GM19238 (cell line): ENCODE measurements at regions not wholly inside any gene's neighbourhood (a gene's known extent, or its start where the extent isn't known, plus 50 kb on each side); places are given as distances from the start of the nearest gene placed in this dataset.
"Not testable (repeated sequence)": the region's sequence is repeated elsewhere in the genome, so short reads cannot be mapped to it uniquely, and the experiment has no call there.

Experiments
- DNase-seq: peaks from one replicate; pipeline ENCODE4 v3.0.0; 2011; ENCODE audit warnings: low spot score; ENCODE audit not compliant: insufficient read length

- not testable (repeated sequence) for DNase-seq
Observed at GRCh38 chr4:135447598-135447997, 1246.0 kb upstream of the PABPC4L start.

DNA sequence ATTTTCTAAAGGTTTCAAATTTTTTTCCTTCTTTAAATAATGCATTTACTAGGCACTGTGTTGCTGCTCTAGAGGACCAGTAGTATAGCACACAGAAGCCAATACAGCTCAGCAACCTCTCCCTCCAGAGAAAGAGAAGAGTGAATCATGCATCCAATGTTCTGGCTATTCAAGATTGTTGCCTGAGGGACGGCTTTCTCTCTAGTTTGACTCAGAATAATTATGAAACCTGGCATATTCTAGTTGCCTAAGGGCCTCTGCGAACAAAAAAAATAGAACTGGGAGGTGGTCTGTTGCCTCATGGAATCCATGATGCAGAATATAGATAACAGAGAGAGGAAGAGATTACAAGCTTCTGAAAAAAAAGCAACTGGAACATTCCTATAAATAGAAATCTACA, 1233.3 kb upstream of the PABPC4L start:
- DNase-seq = no peak

DNA sequence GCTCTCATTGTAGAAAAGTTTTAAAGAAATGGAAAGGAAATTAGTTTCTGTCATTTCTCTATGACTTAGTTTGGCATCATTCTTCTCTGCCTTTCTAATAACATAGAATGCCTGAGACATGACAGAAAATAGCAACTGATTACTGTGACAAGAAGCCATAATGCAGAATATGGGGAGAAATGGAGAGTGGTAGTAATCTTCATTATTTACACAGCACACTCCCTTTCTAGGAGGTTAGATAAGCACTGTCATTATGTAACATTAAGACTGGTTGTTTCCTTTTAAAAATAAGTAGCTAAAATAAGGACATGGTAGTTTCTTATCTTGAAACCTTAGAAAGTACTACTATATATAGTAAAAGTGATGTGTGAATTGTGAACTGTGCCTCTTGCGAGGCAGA, 1227.9 kb upstream of the PABPC4L start:
- no peak for DNase-seq

DNA sequence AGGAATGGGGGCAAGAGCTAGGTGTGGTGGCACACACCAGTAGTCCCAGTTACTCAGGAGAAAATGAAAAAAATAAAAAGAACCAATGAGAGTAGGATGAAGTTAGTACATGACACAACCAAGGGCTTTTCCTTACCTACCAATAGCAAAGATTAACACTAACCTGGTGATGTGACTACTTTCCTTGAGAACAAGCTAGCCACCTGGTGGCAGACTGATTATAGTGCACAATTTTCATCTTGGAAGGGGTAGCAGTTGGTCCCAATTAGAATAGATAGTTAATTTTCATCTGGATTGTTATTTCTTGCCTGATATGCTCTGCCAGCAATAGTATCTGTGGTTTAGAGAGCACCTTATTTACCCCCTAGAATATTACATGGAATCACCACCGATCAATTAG, 1216.8 kb upstream of the PABPC4L start:
- DNase-seq = peak; percentile 0

DNA sequence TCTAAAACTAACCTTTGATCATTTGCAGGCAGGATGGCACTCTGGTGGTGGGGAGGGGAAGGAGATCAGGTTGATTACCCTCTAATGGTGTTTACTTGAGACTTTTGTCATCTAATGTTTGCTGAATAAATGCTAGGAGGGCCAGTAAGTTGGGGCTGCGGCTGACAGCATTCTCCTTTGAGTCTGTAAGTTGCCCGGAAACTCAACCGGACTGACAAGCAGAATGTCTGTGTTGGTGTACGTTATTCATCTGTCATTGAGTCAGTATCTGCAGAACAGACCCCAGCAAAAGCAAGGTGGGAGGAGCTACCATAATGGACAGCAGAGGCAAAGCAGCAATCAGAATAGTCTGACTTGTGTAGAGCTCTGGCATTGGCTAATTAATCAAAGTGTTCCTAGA, 1210.6 kb upstream of the PABPC4L start:
- no peak for DNase-seq

- no peak for DNase-seq
Observed at GRCh38 chr4:135411251-135411650, 1209.7 kb upstream of the PABPC4L start.

- DNase-seq = not testable (repeated sequence)
Observed at GRCh38 chr4:135409261-135409660, 1207.7 kb upstream of the PABPC4L start.

DNA sequence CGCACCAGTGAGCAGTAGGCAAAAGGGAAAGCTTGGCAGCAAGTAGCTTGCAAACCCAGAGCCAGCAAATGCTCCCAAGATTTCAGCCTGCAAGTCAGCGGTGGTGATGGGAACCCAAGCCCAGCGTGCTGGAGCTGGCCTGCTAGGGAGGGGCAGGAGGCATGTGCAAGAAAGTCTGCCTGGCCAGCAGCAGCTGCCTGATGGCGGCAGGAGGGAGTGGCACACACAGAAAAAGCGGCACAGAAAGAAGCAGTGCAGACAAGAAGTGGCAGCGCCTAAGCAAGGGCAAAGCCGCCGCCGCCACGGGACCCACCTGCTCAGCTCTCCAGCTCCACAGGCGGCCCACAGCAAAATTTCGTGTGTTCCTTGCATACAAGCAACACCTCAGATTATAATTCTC, 1206.5 kb upstream of the PABPC4L start:
- no peak for DNase-seq

- DNase-seq = not testable (repeated sequence)
Observed at GRCh38 chr4:135406597-135406996, 1205.0 kb upstream of the PABPC4L start.

DNA sequence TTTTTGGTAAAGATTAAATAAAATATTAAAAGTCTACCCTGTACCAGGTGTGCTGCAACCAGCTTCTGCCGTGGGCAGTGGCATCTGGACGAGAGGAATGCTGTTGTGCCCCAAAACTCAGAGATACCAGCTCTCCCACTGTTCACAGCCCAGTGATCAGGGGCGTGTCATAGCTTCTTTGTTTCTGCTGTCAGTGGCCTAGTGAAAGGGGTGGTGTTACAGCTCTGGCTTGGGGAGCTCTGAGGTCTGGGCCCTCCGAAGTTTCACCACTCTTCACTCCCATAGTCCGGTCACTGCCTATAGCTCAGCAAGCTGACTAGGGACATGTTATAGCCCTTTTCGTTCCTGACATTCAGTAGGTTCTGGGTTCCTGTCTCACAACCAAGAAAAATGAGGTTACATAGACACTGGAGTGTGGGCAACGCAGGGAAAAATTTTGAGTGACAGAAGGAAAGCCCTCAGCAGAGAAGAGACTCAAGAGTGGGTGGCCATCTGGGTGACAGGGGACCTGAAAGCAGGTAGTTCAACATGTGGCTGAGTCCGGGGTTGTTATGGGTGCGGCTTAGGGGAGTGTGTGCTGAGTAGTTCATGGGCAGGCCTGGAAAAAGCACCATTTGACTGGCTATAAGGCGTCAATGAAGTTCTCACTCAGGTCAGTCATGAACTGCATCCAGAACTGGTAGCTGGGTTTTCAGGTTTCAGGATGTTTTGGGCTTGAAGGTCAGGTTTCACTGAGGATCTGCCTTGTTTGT, 1184.4 kb upstream of the PABPC4L start:
- DNase-seq = no peak

DNA sequence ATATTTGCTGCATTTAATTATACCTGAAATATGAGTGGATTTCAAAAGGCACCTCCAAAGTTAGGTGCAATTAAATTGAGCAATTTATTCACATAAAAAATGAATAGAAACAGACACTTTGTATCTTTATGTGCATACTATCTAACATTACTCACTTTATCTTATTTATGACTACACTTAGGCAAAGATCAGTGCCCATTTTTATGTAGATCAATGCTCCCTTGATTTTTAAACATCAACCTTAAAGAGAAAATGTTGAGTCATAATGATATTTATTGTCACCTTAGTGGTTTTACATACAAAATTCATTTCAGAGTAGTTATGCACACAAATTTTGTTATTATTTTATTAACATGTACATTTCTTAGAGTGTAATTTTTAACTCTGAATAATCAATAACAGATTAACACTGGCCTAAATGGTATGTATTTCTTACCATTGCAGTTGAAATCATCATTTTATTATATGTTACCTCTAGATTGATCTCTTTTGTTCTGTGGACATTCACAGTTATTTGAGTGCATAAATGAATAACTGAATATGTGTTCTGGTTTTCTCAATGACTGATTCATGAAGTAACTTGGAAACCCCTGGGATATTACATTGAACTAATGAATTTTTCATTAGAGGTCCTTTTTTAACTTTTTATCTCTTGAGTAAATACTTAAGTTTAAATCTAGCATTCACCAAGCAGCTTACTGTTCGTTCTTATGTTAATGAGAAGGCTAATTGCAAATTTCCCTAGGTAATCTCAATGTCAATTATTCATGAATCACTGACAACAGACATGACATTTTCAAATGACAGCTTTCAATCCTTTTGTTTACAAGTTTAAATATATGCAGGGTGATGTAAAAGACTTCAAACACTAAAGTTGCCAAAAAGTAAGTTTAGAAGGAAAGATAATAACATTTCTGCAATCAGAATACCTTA, 1182.0 kb upstream of the PABPC4L start:
- no peak for DNase-seq

DNA sequence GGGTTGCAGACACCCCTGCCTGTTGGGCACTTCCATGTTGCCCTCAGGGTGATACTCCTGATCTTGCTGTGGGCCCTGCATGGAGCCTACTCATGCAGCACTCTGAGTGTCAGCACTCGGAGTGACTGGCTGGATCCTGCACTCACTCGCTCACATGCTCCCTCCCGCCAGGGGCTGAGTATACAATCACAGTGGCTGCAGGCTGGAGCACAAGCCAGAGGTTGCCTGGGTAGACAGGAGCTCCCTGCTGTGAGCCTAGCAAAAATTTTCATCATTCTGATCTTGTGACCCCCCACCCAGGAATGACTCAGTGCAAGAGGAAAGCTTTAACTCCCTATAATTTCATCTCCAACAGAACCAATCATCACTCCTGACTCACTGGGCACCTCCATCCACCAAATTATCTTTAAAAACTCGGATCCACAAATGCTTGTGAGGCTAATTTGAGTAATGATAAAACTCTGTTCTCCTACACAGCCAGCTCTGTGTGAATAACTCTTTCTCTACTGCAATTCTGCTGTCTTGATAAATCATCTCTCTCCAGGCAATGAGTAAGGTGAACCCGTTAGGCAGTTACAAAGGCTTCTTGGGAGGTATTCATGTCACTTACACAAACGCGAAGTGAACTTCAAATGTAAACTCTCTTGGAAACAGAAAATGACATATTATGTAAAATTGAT, 1180.8 kb upstream of the PABPC4L start:
- DNase-seq = no peak

- no peak for DNase-seq
Observed at GRCh38 chr4:135372131-135372530, 1170.5 kb upstream of the PABPC4L start.

GRCh38 chr4:135371137-135371536, 1169.5 kb upstream of the PABPC4L start:
- no peak for DNase-seq

- DNase-seq = no peak
Observed at GRCh38 chr4:135368831-135369230, 1167.2 kb upstream of the PABPC4L start.

DNA sequence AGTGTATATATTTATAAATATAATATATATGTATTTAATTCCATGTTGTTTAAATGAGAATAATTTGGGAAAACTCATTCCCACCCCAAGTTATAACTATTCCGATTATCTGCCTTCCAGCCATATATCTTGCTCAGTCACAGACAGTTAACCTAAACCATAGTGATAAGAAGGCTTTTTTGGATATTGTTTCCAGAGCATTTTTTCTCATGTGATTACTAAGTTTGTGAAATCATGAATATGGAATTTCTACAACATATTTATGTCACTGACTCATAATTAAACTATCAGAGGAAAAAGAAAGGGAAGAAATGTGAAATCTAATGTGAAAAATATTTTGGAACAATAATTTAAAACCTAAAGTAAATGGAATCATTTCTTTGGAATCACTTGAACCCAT, 1163.5 kb upstream of the PABPC4L start:
- DNase-seq = no peak

DNA sequence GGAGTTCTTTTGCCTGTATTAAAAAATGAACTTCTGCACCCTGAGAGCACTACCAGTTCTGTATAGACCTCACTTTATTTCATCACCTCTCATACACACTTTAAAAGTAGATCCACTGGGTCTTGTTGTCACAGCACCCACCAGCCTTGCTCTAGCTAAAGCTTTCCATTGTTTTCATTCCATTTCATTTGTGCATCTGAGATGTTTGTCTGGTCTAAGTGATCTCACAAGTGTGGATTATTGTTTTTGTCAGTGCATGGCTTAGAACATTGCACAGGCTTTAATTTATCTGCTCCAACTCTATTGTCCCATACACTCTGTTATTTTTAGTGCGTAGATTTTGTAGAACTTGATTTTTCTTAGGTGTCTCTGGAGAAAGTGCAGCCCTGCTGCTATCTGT, 1157.5 kb upstream of the PABPC4L start:
- DNase-seq = no peak

DNA sequence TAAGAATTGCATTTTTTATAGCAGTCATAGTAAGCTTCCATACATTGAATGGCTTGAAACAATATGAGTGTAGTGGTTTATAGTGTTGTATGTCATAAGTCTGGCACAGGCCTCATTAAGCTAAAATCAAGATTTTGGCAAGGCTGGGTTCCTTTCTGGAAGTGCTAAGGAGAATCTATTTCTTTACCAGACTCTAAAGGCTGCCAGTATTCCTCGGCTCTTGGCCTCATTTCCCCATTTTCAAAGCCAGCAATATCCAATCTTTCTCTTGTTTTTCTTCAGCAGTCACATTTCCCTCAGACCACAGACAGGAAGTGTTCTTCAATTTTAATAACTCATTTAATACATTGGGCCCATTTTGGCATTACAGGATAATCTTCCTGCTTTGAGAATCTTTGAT, 1155.5 kb upstream of the PABPC4L start:
- DNase-seq = no peak

GRCh38 chr4:135354876-135355275, 1153.3 kb upstream of the PABPC4L start:
- DNase-seq = no peak

- no peak for DNase-seq
Observed at GRCh38 chr4:135353008-135353407, 1151.4 kb upstream of the PABPC4L start.

GRCh38 chr4:135344492-135344891, 1142.9 kb upstream of the PABPC4L start:
- DNase-seq = no peak

GRCh38 chr4:135338181-135338580, 1136.6 kb upstream of the PABPC4L start:
- DNase-seq = no peak
